GM21723 (cell line): ENCODE measurements at regions not wholly inside any gene's neighbourhood (a gene's known extent, or its start where the extent isn't known, plus 50 kb on each side); places are given as distances from the start of the nearest gene placed in this dataset.
"Not testable (repeated sequence)": the region's sequence is repeated elsewhere in the genome, so short reads cannot be mapped to it uniquely, and the experiment has no call there.

Source experiments
- ATAC-seq: cut with Tn5 transposase; IDR thresholded peaks from one replicate; pipeline ENCODE4 v1.9.1; 2021; ENCODE audit warnings: mild to moderate bottlenecking, moderate library complexity; ENCODE audit not compliant: unreplicated experiment

DNA sequence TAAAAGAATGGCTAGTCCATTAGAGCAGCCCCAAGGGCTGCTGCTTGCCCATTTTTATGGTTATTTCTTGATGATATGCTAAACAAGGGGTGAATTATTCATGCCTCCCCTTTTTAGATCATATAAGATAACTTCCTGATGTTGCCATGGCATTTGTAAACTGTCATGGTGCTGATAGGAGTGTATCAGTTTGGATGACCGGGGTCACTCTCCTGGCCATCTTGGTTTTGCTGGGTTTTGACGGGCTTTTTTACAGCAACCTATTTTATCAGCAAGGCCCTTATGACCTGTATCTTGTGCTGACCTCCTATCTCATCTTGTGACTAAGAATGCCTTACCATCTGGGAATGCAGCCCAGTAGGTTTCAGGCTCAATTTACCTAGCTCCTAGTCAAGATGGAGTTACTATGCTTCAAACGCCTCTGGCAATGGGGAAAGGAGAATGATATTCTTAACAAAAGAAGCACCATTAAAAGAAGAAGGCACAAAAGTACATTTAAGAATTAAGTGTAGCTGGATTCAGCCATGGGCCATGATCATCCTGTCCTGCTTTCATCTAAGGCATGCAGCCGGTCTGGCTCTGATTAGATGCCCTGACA lies 1156.0 kb downstream of the PCDH9 start:
- no peak for ATAC-seq

DNA sequence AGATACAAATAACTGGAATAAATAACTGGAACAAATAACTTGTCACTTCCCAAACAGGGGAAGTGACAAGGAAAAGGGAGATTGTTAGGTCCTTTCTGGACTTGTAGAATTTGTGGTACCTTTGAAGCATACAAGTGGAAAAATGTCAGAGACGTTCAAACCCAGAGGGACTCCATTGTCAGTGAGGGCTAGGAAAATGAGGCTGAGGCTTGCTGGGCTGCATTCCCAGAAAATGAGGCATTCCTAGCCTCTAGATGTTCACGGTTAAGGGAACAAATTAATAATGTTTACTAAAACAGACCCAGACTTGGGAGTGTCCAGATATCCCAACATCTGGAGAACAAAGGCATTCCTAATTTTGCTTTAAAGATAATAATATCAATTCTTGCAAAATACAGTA lies 1158.0 kb downstream of the PCDH9 start:
- not testable (repeated sequence) for ATAC-seq

DNA sequence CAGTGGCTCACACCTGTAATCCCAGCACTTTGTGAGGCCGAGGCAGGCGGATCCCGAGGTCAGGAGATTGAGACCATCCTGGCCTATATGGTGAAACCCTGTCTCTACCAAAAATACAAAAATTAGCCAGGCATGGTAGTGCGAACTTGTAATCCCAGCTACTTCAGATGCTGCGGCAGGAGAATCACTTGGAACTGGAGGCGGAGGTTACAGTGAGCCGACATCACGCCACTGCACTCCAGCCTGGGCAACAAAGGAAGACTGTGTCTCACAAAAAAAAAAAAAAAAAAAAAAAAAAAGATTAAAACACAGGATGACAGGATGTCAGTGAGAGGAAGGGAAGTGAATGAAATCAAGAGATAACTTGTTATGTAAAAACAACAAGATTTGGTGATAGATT lies 1158.5 kb downstream of the PCDH9 start:
- ATAC-seq = no peak

DNA sequence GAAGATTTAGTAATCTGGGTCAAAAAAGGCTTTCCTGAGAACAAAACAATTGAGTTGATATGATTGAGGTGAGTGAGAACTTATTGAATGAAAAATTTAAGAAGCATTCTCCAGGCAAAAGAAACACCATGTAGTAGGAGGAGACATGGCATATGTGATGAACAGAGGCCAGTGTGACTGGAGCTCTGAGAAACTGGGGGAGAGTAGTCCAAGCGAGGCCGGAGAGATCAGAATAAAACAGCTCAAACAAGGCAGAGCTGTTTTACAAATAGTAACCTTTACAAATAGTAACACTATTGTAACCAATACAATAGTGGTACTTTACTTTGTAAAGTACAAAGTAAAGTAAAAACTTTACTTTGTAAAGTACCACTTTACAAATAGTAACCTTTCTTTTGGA lies 1159.1 kb downstream of the PCDH9 start:
- no peak for ATAC-seq

DNA sequence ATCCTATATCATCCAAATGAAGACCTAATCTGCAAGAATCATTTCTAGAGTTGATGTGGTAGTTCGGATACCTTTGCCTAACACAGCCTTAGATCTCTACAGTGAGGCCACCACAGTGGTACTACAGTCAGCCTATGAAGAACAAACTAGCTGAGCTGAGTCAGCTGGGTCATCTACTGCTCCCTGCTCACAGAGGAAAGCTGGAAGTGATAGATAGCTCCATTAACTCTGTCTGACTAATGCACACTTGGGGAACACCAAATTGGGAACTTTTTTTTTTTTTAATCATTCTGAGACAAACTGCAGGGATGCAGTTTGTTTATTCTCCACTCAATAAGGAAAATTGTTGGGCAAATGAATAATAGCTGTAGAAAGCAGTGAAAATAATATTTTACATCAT lies 1160.6 kb downstream of the PCDH9 start:
- no peak for ATAC-seq

DNA sequence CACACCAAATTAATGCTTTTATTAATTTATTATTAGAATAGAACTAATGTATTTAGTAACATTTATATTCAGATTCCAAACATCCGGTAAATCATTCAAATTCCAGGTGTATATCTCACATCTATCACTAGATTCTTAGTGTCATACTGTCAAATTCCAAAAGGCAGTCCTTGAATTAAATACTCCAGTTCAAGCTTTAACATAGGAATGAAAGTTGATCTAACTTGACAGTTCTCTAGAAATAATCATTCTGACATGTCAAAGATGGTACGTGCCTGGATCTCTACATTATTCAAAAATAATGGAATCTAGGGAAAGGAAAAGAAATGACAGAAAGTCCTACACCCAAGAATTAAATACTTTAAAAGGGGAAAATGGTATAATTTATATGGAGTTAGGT lies 1161.5 kb downstream of the PCDH9 start:
- no peak for ATAC-seq

DNA sequence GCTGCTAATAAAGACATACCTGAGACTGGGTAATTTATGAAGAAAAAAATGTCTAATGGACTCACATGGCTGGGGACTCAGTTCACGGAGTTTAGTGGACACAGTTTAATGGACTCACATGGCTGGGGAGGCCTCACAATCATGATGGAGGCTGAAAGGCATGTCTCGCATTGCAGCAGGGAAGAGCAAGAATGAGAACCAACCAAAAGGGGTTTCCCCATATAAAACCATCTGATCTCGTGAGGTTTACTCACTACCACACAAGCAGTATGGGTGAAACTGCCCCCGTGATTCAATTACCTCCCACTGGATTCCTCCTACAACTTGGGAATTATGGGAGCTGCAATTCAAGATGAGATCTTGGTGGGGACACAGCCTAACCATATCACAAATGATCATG lies 1181.2 kb downstream of the PCDH9 start:
- no peak for ATAC-seq

DNA sequence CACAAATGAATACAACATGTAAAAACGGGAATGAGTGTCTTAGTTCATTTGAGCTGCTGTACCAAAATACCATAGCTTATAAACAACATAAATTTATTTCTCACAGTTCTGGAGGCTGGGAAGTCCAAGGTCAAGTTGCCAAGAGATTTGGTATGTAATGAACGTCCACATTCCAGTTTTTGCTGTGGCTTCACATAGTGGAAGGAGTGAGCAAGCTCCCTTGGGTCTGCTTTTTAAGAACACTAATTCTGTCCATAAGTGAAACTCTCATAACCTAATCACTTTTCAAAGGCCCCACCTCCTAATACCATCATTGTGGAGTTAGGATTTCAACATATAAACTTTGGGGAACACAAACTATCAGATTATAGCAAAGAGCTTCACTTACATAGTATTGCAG lies 1189.6 kb downstream of the PCDH9 start:
- ATAC-seq = no peak

DNA sequence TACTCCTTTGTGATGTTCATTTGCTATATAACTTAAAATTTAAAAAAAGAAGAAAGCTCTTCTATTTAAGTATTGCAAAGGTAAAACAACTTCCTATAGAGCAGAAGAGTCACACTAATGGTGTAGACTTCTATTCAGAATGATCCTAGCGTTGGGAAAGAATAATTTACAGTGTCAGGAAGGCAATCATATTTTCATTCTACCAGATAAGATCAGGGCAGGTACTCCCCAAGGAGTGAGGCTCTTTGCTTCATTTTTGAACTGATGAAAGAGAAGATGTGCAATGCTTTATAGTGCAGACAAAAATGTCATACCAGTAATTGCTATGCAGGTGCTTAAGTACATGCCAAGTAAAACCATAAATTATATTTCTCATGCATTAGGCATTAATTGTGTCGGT lies 1193.0 kb downstream of the PCDH9 start:
- ATAC-seq = no peak

DNA sequence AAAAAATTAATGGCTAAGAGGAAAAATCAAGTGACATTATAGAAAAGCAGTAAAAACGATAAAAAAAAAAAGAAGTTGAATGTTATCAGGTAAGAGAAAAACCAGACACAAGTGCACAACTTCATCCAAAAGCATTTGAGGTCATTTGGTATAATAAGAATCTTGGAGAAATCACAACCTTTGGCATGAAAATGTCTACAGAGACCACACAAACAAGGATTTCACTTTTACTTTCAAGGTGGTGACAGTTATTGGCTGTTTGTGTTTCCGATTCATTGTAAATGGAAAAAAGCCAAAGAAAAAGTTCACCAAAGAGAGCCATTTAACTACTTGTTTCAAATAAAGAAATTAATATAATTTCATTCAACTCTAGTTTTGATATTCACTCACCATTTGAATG lies 1193.5 kb downstream of the PCDH9 start:
- ATAC-seq = no peak

DNA sequence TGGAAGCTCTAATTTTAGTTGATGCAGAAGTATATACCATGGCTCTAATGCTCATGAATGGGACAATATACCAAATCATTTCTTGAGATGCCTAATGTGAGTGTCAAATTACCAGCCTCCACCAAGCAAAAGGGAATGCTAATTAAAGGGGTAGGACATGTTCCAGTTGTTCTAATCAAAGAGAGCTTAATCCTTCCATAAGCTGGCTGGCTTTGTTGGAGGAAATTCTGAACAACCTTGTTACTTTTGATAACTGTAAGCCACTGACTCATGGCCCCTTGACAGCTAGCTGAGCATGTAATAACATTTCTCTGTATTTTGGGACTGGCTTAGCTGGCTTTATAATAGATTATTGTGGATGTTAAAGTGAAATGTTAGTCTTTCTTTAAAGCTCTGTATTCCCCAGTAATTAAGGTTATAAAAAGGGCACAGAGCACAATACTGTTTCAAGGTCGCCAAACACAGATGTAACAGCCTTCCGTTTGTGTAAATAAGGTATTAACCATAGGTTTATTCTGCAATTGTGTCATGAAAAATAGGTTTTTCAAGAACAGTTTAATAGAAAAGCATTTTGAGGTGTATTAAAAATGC lies 1194.0 kb downstream of the PCDH9 start:
- ATAC-seq = no peak

DNA sequence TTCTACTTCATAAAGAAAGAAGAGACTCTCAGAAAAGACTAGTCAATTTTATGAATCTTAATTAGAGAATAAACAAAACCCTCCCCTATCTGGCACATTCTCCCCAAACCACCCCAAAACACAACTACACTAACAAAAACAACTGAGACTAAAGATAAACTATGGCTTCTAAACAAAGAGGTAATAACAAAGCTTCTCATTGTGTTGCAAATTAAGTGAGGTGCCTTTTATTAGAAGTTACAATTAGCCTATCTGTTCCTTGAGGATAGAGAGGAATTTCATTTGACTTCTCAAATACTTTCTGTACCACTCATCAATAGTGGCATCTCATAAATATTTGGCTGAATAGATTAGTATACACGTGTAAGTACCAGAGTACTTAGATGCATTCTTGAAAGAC lies 1196.2 kb downstream of the PCDH9 start:
- no peak for ATAC-seq

DNA sequence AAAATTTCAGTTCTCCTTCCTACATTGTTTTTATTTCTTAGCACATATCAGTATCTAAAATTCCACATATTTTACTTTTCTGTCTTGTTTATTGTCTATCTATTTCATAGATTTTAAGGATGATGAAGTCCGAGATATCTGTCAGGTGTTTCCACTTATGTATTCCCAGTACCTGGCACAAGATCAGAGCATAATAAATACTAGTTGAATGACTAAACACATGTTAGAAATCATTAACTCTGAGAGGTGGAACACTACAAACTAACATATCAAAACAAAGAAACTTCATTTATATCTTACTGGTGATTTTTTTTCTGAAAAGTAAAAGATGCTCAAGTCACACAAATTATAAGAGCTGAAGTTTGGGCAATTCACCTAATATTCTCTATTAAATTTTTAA lies 1208.3 kb downstream of the PCDH9 start:
- ATAC-seq = no peak

DNA sequence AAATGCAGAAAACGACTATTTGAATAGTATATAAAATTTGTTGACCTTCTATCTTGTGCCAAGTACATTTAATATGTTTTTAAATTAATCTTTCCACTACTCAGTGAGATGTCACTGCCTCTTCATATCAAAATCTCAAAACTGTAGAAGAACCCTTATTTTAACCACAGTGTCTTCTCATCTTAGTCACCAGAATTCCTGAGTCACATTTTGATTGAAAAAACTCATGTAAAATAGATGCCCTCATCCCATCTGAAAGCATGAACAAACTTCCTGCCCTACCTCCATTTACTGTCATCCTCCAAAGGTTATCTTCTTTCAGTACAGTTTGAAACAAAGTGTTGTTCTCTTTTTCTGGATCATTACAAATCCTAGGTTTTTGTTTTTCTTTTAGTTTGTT lies 1215.4 kb downstream of the PCDH9 start:
- ATAC-seq = no peak

DNA sequence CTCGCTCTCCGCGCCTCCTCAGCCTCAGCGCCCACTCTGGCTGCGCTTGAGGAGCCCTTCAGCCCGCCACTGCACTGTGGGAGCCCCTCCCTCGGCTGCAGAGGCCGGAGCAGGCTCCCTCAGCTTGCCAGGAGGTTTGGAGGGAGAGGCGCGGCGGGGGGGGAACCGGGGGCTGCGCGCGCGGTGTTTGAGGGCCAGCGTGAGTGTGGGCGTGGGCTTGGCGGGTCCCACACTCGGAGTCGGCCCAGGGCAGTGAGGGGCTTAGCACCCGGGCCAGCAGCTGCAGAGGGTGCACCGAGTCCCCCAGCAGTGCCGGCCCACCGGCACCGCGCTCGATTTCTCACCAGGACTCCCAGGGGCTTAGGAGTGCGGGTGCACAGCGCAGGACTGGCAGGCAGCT lies 1220.9 kb downstream of the PCDH9 start:
- no peak for ATAC-seq

DNA sequence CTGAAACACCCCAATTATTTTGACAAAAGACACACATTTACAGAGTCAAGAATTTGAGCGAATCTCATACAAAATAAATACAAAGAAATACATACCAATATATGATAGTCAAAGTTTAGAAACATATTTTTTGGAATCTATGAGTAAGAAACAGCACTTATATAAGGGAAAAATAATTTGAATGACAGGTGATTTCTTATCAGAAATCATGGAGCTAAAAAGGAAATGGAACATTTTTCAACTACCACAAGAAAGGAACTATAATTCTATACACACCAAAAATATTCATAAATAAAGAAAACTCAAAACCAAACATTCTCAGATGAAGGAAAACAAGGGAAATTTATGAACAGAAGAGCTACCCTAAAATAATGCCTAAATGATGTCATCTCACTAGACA lies 1226.6 kb downstream of the PCDH9 start:
- no peak for ATAC-seq

DNA sequence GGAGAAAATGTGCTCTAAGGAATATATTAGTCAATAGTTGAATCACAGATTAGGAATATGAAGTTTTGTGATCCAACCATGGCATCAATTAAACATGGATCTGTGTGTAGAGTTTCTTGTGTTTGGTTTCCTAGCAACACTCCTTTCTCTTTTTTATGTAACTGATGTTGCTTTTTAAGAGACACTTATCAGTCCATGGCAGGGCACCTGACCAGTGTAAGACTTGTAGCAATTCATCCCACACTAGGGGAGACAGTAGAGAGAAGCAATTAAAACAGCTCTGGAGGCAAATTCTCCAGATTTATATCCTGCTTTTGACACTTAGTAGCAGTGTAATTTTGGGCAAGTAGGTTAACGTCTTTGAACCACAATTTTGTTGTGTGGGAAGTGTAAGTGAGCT lies 1229.0 kb downstream of the PCDH9 start:
- ATAC-seq = no peak

DNA sequence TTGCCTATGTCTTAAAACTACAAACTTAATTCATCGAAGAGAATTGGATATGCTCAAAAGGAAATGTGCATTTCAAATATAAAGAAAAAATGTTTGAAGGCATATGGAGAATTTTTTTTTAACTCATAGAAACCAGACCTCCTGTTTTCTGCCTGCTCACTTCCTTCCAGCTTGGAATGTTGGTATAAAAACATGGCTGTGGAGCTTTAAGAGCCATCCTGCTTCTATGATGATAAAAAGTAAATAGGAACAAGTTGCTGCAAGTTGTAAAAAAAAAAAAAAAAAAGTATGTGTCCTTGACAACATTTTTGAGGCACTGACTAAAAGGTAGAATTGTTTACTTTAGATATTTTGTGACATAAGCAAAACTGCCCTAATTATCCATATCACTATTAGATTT lies 1230.7 kb downstream of the PCDH9 start:
- ATAC-seq = no peak

DNA sequence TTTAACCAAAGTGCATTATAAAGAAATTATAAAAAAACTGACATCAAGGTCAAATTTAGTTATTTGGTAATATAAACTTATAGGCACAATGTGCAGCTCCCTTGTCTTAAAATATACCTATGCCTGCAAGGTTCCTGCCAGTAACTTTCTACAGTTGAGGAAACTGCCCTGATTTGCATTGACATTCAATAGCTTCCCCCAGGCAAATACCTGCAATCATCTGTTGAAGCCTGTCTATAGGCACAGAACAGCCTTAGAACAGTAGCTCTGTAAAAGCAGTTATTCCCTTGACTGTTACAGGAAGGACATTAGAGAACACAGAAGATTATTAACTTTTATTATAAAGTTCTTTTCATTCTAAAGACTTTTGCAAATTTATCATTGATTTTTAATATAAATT lies 1239.5 kb downstream of the PCDH9 start:
- ATAC-seq = no peak

DNA sequence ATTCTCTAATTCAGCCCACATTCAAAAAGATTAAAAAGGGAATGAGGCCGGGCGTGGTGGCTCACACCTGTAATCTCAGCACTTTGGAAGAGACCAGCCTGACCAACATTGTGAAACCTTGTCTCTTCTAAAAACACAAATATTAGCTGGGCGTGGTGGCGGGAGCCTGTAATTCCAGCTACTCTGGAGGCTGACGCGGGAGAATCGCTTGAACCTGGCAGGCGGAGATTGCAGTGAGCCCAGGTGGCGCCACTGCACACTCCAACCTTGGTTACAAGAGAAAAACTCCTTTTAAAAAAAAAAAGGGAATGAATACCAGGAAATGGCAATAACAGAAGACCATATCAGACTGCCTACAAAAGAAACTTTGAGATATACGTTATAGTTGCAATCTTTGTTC lies 1244.5 kb downstream of the PCDH9 start:
- ATAC-seq = no peak

DNA sequence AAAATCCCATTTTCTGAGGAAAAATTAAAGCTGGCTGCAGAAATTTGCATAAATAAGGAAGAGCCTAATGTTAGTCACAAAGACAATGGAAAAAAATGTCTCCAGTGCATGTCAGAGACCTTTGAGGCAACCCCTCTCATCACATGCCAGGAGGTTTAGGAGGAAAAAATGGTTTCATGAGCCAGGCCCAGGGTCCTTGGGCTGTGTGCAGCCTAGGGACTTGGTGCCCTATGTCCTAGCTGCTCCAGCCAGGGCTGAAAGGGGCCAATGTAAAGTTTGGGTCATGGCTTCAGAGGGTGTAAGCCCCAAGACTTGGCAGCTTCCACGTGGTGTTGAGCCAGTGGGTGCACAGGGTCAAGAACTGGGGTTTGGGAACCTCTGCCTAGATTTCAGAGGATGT lies 1252.6 kb downstream of the PCDH9 start:
- ATAC-seq = no peak

DNA sequence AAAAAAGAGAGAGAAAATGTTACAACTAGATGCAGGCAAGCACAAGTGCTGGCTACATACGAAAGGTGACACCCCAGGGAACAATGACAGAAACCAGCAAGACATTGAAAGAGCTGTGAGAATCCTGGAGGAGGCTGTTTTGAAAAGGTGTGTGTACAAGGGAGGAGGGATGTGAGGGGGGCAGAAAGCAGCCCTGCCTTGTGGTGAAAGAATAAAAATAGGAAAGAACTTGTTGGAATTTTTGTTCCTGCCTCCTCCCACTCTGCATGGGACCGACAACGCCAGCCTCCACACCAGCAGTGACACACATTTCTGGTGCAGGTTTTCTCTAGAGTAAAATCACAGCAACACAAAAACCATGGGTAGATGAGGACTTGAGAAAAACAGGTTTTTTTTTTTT lies 1258.6 kb downstream of the PCDH9 start:
- no peak for ATAC-seq

DNA sequence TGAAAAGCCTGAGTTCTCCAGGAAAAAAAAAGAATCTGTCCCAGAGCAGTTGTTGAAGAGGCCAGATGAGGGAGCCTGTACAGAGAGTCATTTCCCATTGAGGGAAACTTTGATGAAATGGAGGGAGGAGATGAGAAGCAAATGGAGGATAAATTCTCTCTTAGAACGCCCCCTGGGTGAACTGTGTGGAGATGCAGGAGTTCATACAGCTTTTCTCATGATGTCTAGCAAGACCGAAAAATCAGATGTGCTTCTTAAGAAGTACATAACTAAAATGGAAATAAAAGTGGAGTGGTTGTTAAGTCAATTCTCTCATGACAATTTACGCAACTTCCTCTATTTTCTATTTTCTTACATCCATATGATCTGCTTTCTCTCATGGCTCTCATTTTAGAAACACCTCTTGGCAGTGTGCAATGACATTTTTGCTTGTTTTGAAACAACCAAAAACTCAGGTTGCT lies 1263.1 kb downstream of the PCDH9 start:
- no peak for ATAC-seq
